ENCODE measurements at regions not wholly inside any gene's neighbourhood (a gene's known extent, or its start where the extent isn't known, plus 50 kb on each side); places are given as distances from the start of the nearest gene placed in this dataset.

DNA sequence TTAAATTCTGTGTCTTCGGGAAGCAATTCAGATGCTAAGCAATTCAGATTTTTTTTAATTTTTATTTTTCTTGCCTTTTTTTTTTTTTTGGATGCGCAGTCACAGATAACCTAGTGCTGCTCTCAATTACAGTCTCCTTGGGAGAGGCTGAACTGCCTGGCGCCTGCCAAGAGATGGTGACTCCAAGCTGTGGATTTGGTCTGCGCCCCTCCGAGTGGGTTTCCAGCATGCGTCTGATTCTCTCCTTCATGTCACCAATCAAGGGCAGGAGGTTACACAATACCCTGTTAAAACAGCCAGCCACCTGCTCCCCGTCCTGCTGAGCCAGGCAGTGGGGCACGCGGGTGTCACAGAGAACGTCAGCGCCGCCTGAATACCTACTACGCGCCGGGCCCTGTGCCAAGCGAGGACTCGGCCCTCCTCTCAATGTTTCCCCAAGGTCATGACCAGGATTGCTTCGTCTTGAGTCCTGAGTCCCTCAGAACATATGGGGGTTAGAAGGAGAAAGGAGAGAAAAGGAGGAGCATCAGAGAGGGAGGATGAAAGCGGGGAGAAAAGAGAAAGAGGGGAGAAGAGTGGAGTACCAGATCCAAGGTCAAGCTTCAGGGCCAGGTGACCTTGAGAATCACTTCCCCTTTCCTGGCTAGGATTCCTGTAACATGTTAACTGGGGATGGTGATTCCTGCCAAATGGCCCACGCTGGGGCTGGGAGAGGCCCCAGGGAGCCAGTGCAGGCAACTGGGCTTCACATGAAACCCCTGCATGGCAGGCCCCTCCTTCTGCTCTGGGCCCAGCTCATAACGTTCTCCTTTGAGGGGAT, 213.6 kb downstream of the URI1 start:
- TF ChIP-seq RAD21 (conservative IDR thresholded peaks at IDR 0.05 in 1 of 2, IDR thresholded peaks at IDR 0.05 in 1 of 2) = no peak
- no peak for TF ChIP-seq MAZ (IDR thresholded peaks at IDR 0.05; ENCODE audit: borderline replicate concordance, low read depth, low read length)
- TF ChIP-seq ZSCAN20 (CRISPR knock-in tag; IDR thresholded peaks at IDR 0.05) = no peak
- TF ChIP-seq, protein P1, sequence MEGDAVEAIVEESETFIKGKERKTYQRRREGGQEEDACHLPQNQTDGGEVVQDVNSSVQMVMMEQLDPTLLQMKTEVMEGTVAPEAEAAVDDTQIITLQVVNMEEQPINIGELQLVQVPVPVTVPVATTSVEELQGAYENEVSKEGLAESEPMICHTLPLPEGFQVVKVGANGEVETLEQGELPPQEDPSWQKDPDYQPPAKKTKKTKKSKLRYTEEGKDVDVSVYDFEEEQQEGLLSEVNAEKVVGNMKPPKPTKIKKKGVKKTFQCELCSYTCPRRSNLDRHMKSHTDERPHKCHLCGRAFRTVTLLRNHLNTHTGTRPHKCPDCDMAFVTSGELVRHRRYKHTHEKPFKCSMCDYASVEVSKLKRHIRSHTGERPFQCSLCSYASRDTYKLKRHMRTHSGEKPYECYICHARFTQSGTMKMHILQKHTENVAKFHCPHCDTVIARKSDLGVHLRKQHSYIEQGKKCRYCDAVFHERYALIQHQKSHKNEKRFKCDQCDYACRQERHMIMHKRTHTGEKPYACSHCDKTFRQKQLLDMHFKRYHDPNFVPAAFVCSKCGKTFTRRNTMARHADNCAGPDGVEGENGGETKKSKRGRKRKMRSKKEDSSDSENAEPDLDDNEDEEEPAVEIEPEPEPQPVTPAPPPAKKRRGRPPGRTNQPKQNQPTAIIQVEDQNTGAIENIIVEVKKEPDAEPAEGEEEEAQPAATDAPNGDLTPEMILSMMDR (IDR thresholded peaks at IDR 0.05) = no peak
- no peak for TF ChIP-seq RCOR1 (IDR thresholded peaks at IDR 0.05; ENCODE audit: low read depth, low read length)
- TF ChIP-seq, protein P2, sequence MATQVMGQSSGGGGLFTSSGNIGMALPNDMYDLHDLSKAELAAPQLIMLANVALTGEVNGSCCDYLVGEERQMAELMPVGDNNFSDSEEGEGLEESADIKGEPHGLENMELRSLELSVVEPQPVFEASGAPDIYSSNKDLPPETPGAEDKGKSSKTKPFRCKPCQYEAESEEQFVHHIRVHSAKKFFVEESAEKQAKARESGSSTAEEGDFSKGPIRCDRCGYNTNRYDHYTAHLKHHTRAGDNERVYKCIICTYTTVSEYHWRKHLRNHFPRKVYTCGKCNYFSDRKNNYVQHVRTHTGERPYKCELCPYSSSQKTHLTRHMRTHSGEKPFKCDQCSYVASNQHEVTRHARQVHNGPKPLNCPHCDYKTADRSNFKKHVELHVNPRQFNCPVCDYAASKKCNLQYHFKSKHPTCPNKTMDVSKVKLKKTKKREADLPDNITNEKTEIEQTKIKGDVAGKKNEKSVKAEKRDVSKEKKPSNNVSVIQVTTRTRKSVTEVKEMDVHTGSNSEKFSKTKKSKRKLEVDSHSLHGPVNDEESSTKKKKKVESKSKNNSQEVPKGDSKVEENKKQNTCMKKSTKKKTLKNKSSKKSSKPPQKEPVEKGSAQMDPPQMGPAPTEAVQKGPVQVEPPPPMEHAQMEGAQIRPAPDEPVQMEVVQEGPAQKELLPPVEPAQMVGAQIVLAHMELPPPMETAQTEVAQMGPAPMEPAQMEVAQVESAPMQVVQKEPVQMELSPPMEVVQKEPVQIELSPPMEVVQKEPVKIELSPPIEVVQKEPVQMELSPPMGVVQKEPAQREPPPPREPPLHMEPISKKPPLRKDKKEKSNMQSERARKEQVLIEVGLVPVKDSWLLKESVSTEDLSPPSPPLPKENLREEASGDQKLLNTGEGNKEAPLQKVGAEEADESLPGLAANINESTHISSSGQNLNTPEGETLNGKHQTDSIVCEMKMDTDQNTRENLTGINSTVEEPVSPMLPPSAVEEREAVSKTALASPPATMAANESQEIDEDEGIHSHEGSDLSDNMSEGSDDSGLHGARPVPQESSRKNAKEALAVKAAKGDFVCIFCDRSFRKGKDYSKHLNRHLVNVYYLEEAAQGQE (IDR thresholded peaks at IDR 0.05) = no peak
- no peak for TF ChIP-seq POLR2A (IDR thresholded peaks at IDR 0.05; ENCODE audit: low read length)
- TF ChIP-seq, protein P3, sequence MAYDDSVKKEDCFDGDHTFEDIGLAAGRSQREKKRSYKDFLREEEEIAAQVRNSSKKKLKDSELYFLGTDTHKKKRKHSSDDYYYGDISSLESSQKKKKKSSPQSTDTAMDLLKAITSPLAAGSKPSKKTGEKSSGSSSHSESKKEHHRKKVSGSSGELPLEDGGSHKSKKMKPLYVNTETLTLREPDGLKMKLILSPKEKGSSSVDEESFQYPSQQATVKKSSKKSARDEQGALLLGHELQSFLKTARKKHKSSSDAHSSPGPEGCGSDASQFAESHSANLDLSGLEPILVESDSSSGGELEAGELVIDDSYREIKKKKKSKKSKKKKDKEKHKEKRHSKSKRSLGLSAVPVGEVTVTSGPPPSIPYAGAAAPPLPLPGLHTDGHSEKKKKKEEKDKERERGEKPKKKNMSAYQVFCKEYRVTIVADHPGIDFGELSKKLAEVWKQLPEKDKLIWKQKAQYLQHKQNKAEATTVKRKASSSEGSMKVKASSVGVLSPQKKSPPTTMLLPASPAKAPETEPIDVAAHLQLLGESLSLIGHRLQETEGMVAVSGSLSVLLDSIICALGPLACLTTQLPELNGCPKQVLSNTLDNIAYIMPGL (CRISPR knock-in tag; IDR thresholded peaks at IDR 0.05; ENCODE audit: borderline replicate concordance) = no peak
- no peak for TF ChIP-seq ZC3H11A (IDR thresholded peaks at IDR 0.05)
- no peak for TF ChIP-seq EP300 (IDR thresholded peaks at IDR 0.05)
- TF ChIP-seq, protein P4, sequence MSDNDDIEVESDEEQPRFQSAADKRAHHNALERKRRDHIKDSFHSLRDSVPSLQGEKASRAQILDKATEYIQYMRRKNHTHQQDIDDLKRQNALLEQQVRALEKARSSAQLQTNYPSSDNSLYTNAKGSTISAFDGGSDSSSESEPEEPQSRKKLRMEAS (IDR thresholded peaks at IDR 0.05) = no peak
- TF ChIP-seq SMC3 (IDR thresholded peaks at IDR 0.05) = no peak
- TF ChIP-seq ESRRA (IDR thresholded peaks at IDR 0.05; ENCODE audit: borderline replicate concordance, low read length) = no peak

All from A549 (cell line).